CD4-positive, alpha-beta T cell (primary cell): ENCODE measurements at regions not wholly inside any gene's neighbourhood (a gene's known extent, or its start where the extent isn't known, plus 50 kb on each side); places are given as distances from the start of the nearest gene placed in this dataset.

Experiments
- ATAC-seq: fragments of 200-7000 bp; cut with Tn5 transposase; one replicate; pipeline ENCODE4 v1.10.0; 2022; ENCODE audit warnings: mild to moderate bottlenecking; ENCODE audit not compliant: poor library complexity
- CTCF ChIA-PET: fragments of 350-600 bp; sonication (Branson Sonifier 250); formaldehyde crosslinking; loops from one replicate; lab custom pipeline; 2021; ENCODE audit warnings: antibody characterized with exemption, inconsistent platforms; lab: Charles Lee
- POLR2A ChIA-PET: fragments of 350-600 bp; sonication (Branson Sonifier 250); formaldehyde crosslinking; loops from one replicate; lab custom pipeline; 2021; ENCODE audit warnings: antibody characterized with exemption, inconsistent platforms; lab: Charles Lee
- DNase-seq, 14 experiments: peaks; one replicate each; pipeline ENCODE4 v3.0.0-alpha.2; 2013 to 2020; ENCODE audit warnings: mixed read lengths in 2 of 14
- H3K27ac ChIP-seq, 2 donors: one replicate each; pipeline versions ENCODE4 v1.5.1 to v1.7.0; 2013; ENCODE audit warnings: low read length in 2 of 2, low read depth in 1 of 2, mild to moderate bottlenecking in 1 of 2
- H3K27me3 ChIP-seq, 2 experiments: 1 replicate in 1 of 2; 2 replicates in 1 of 2; pipeline versions ENCODE4 v1.6.1 to v1.7.0; 2013; ENCODE audit warnings: low read length in 2 of 2, control low read depth in 1 of 2, mild to moderate bottlenecking in 1 of 2, moderate library complexity in 1 of 2; ENCODE audit not compliant: insufficient read depth in 2 of 2, control insufficient read depth in 1 of 2
- H3K36me3 ChIP-seq: one replicate; pipeline ENCODE4 v1.6.1; 2013; ENCODE audit warnings: low read length, control low read depth; ENCODE audit not compliant: insufficient read depth
- H3K4me1 ChIP-seq: one replicate; pipeline ENCODE4 v1.6.1; 2013; ENCODE audit warnings: low read length, control low read depth; ENCODE audit not compliant: insufficient read depth
- H3K4me3 ChIP-seq: one replicate; pipeline ENCODE4 v1.5.1; 2013; ENCODE audit warnings: mild to moderate bottlenecking, low read length, moderate library complexity
- H3K9me3 ChIP-seq, 2 experiments: 1 replicate in 1 of 2; 2 replicates in 1 of 2; pipeline versions ENCODE4 v1.6.1 to v1.7.0; 2013; ENCODE audit warnings: low read length in 2 of 2, mild to moderate bottlenecking in 2 of 2, control low read depth in 1 of 2, moderate library complexity in 1 of 2; ENCODE audit not compliant: control insufficient read depth in 1 of 2, insufficient read depth in 1 of 2
- H3K27ac Mint-ChIP-seq: one replicate; pipeline ENCODE4 v1.8.0; 2020; ENCODE audit warnings: mixed read lengths
- H3K27me3 Mint-ChIP-seq: one replicate; pipeline ENCODE4 v1.8.0; 2021; ENCODE audit warnings: mixed read lengths
- H3K36me3 Mint-ChIP-seq: one replicate; pipeline ENCODE4 v1.8.0; 2021; ENCODE audit warnings: low read depth, mixed read lengths
- H3K4me1 Mint-ChIP-seq: one replicate; pipeline ENCODE4 v1.8.0; 2021; ENCODE audit warnings: low read depth, mixed read lengths
- H3K4me3 Mint-ChIP-seq: one replicate; pipeline ENCODE4 v1.8.0; 2020; ENCODE audit warnings: mild to moderate bottlenecking, mixed read lengths
- H3K9me3 Mint-ChIP-seq: one replicate; pipeline ENCODE4 v1.8.0; 2020; ENCODE audit warnings: mixed read lengths
- intact Hi-C, 2 experiments: fragments of 100-400 bp; cut with DNase I in 1 of 2; cut with micrococcal nuclease in 1 of 2; formaldehyde crosslinking; loops; one replicate each; pipeline versions ENCODE4 v1.15.1 to v1.9.0; 2023 to 2025; cut with DNase I, micrococcal nuclease
- TF ChIP-seq, protein P1 (sequence below): fragments of 200-600 bp; IDR thresholded peaks from one replicate; pipeline ENCODE4 v1.8.0; 2022; ENCODE audit warnings: antibody characterized with exemption, mild to moderate bottlenecking

DNA sequence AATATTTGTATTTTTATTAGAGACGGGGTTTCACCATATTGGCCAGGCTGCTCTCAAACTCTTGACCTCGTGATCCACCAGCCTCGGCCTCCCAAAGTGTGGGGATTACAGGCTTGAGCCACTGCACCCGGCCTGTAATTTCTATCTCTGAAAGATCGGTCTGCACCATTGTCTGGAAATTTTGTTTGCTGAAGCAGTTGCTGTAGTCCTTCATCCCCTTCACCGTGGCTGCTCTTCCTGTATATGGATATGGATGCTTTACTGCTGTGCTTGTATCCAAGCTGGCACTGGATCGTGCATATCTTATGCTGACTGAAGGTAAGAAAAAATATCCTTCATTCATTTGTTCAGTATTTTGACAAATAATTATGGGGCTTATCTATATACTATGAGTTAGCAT lies 338.4 kb upstream of the GNPDA2 start:
- H3K27me3 Mint-ChIP-seq: no peaks in the 10 kb centered on the region
- no peak overlapping the region for H3K4me3 Mint-ChIP-seq
- ATAC-seq (no peak), DNase-seq (no peak)
- CTCF ChIA-PET: no interaction called here
- H3K27ac ChIP-seq: no peak overlapping the region
- intact Hi-C loops: no loop called here
- no peaks in the 10 kb centered on the region for H3K36me3 ChIP-seq
- peaks cover 14% of the 10 kb centered on the region for H3K9me3 Mint-ChIP-seq
- H3K27me3 ChIP-seq: no peaks in the 10 kb centered on the region
- no peak overlapping the region for H3K27ac Mint-ChIP-seq
- POLR2A ChIA-PET: no interaction called here
- H3K4me1 ChIP-seq: no peaks in the 10 kb centered on the region
- H3K36me3 Mint-ChIP-seq: no peaks in the 10 kb centered on the region
- H3K9me3 ChIP-seq: peaks cover 3 to 4% of the 10 kb centered on the region in 2 experiments
- H3K4me3 ChIP-seq: no peak overlapping the region
- TF ChIP-seq, protein P1, sequence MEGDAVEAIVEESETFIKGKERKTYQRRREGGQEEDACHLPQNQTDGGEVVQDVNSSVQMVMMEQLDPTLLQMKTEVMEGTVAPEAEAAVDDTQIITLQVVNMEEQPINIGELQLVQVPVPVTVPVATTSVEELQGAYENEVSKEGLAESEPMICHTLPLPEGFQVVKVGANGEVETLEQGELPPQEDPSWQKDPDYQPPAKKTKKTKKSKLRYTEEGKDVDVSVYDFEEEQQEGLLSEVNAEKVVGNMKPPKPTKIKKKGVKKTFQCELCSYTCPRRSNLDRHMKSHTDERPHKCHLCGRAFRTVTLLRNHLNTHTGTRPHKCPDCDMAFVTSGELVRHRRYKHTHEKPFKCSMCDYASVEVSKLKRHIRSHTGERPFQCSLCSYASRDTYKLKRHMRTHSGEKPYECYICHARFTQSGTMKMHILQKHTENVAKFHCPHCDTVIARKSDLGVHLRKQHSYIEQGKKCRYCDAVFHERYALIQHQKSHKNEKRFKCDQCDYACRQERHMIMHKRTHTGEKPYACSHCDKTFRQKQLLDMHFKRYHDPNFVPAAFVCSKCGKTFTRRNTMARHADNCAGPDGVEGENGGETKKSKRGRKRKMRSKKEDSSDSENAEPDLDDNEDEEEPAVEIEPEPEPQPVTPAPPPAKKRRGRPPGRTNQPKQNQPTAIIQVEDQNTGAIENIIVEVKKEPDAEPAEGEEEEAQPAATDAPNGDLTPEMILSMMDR: no peak
- H3K4me1 Mint-ChIP-seq: no peaks in the 10 kb centered on the region

DNA sequence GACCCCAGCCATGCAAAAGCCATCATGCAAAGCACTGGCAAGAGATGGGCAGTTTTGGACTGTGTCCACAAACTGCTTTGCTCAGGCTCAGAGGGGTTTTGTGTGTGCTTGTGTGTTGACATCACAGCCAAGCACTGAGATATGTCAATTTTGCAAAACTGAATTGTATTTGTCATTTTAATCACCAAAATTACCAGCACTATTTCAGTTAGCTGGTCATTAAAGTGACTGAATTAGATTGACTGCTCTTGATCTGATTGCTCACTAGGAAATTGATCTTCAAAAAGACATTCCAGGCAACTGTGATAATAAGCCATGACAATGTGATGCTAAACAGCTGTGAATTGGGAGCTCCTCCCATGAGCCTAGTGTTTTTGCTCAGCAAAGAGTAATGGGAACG lies 337.3 kb upstream of the GNPDA2 start:
- Mint-ChIP-seq H3K4me3 (no peak overlapping the region), H3K9me3 (peaks cover 11% of the 10 kb centered on the region), H3K27ac (no peak overlapping the region), H3K4me1 (no peaks in the 10 kb centered on the region), H3K27me3 (no peaks in the 10 kb centered on the region), H3K36me3 (no peaks in the 10 kb centered on the region)
- Histone ChIP-seq H3K27ac (no peak overlapping the region), H3K27me3 (no peaks in the 10 kb centered on the region), H3K9me3 (peaks cover 0 to 3% of the 10 kb centered on the region in 2 experiments), H3K4me3 (no peak overlapping the region), H3K4me1 (no peaks in the 10 kb centered on the region), H3K36me3 (no peaks in the 10 kb centered on the region)
- ChIA-PET POLR2A (no interaction called here), CTCF (no interaction called here)
- intact Hi-C loops: no loop called here
- TF ChIP-seq, protein P1: no peak
- ATAC-seq (no peak), DNase-seq (no peak)

GRCh38 chr4:45062935-45063545 lies 336.7 kb upstream of the GNPDA2 start:
- Mint-ChIP-seq H3K27ac (no peak overlapping the region), H3K27me3 (no peaks in the 10 kb centered on the region), H3K4me3 (no peak overlapping the region), H3K4me1 (no peaks in the 10 kb centered on the region), H3K36me3 (no peaks in the 10 kb centered on the region), H3K9me3 (peaks cover 15% of the 10 kb centered on the region)
- Histone ChIP-seq H3K4me3 (no peak overlapping the region), H3K27me3 (no peaks in the 10 kb centered on the region), H3K9me3 (no peaks in the 10 kb centered on the region), H3K27ac (no peak overlapping the region), H3K4me1 (no peaks in the 10 kb centered on the region), H3K36me3 (no peaks in the 10 kb centered on the region)
- no peak for ATAC-seq
- TF ChIP-seq, protein P1: no peak
- DNase-seq: no peak
- ChIA-PET CTCF (no interaction called here), POLR2A (no interaction called here)
- intact Hi-C loops: no loop called here
